OCI-LY3 (cell line): ENCODE measurements at regions not wholly inside any gene's neighbourhood (a gene's known extent, or its start where the extent isn't known, plus 50 kb on each side); places are given as distances from the start of the nearest gene placed in this dataset.

Experiments used
- EZH2phosphoT487 ChIP-seq: fragments of 200-600 bp; shearing (Covaris generic); IDR thresholded peaks from 2 replicates; pipeline ENCODE4 v1.6.1; 2018; ENCODE audit warnings: antibody characterized with exemption, mixed run types, low read depth
- TF ChIP-seq, protein P1 (sequence below): fragments of 200-600, 300-600 bp; sonication (generic); IDR thresholded peaks from 2 replicates; pipeline ENCODE4 v1.5.1; 2014; ENCODE audit warnings: antibody characterized with exemption, low read length, low read depth

DNA sequence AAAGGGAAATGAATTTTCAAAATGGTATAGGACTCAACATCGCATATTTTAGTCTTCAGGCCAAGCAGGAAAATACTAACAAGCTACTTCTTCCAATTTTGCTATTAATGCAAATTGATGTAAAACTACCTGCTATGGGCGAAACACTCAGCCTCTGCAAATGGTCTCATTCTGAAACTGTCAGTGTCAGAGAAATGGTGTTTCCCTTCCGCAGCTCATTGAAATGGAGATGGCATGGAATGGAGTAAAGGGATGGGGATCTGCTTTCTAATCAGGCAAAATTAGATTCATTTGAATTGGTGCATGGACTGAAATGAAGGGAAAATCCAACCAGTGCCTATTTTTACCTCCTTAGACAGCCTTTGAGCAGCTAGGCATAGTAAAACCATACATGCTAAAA lies 80.4 kb upstream of the EEA1 start:
- TF ChIP-seq, protein P1, sequence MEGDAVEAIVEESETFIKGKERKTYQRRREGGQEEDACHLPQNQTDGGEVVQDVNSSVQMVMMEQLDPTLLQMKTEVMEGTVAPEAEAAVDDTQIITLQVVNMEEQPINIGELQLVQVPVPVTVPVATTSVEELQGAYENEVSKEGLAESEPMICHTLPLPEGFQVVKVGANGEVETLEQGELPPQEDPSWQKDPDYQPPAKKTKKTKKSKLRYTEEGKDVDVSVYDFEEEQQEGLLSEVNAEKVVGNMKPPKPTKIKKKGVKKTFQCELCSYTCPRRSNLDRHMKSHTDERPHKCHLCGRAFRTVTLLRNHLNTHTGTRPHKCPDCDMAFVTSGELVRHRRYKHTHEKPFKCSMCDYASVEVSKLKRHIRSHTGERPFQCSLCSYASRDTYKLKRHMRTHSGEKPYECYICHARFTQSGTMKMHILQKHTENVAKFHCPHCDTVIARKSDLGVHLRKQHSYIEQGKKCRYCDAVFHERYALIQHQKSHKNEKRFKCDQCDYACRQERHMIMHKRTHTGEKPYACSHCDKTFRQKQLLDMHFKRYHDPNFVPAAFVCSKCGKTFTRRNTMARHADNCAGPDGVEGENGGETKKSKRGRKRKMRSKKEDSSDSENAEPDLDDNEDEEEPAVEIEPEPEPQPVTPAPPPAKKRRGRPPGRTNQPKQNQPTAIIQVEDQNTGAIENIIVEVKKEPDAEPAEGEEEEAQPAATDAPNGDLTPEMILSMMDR: no peak
- TF ChIP-seq EZH2phosphoT487: no peak
